ENCODE measurements at regions not wholly inside any gene's neighbourhood (a gene's known extent, or its start where the extent isn't known, plus 50 kb on each side); places are given as distances from the start of the nearest gene placed in this dataset.

DNA sequence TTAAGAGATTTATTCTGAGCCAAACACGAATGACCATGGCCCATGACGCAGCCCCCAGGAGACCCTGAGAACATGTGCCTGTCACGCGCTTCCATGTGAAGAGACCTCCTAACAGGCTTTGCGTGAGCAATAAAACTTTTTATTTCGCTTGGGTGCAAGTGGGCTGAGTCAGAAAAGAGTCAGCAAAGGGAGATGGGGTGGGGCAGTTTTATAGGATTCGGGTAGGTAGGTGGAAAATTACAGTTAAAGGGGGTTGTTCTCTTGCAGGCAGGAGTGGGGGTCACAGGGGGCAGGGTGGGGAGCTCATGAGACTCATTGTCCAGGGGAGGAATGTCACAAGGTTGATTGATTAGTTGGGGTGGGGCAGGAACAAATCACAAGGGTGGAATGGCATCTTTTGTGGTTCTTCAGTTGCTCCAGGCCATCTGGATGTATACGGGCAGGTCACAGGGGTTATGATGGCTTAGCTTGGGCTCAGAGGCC is 77.2 kb upstream of the FTH1 start:
- Histone ChIP-seq H2AFZ (ENCODE audit: low read depth, low read length) (no peak overlapping the region), H3K79me2 (ENCODE audit: control insufficient read depth, insufficient read depth, low read length) (no peaks in the 10 kb centered on the region), H3K9me3 (replicated peaks; ENCODE audit: control insufficient read depth, insufficient read depth, low read depth, low read length) (no peaks in the 10 kb centered on the region), H3K27ac (ENCODE audit: extremely low read depth, low read depth, low read length) (no peak overlapping the region), H3K4me2 (ENCODE audit: insufficient read depth, low read length) (no peak overlapping the region), H3K4me1 (replicated peaks in 1 of 2; ENCODE audit: control insufficient read depth in 2 of 2, insufficient read depth in 2 of 2, low read length in 2 of 2) (peaks cover 13 to 15% of the 10 kb centered on the region in 2 experiments), H3K9me1 (ENCODE audit: control insufficient read depth, insufficient read depth, low read length) (no peaks in the 10 kb centered on the region), H4K20me1 (replicated peaks; ENCODE audit: control insufficient read depth, insufficient read depth, low read length) (0 out of 2 replicates have a peak, but pooled peaks cover 4% of the 10 kb centered on the region), H3K4me3 (no peak overlapping the region), H3K9ac (ENCODE audit: insufficient read depth in 1 of 2, low read depth in 2 of 2, low read length in 2 of 2) (no peak overlapping the region), H3K27me3 (ENCODE audit: control insufficient read depth in 2 of 2, insufficient read depth in 2 of 2, low read length in 2 of 2) (peaks cover 0 to 3% of the 10 kb centered on the region in 2 experiments; a peak in 1 of 5 replicates), H3K36me3 (ENCODE audit: control insufficient read depth, insufficient read depth, low read length) (no peaks in the 10 kb centered on the region)
- FAIRE-seq (no peak), ATAC-seq (no peak), DNase-seq (ENCODE audit: extremely low read depth in 1 of 4, low spot score in 3 of 4) (no peak)
- intact Hi-C loops (cut with micrococcal nuclease): no loop called here
- in situ Hi-C loops (cut with MboI): no loop called here
- BruUV-seq (replicated peaks): no TSS peak
- POLR2A ChIA-PET: interaction anchor here (1.2 to 1.4 kb wide), 2 partner anchors 82 to 92 kb away, joined by 3 to 5 read pairs; no protein-coding TSS in a partner anchor
- CTCF ChIA-PET (ENCODE audit: low intra/inter-chr PET ratio): no interaction called here
- WGBS (ENCODE audit: insufficient coverage, low coverage, missing lambda C conversion rate): 59% methylated on average over 8 of the region's 8 CpGs
- TF ChIP-seq, protein P1, sequence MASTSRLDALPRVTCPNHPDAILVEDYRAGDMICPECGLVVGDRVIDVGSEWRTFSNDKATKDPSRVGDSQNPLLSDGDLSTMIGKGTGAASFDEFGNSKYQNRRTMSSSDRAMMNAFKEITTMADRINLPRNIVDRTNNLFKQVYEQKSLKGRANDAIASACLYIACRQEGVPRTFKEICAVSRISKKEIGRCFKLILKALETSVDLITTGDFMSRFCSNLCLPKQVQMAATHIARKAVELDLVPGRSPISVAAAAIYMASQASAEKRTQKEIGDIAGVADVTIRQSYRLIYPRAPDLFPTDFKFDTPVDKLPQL (IDR thresholded peaks at IDR 0.05; ENCODE audit: extremely low read depth, insufficient read length): no peak
- no peak for TF ChIP-seq IFI16 (CRISPR knock-in tag; IDR thresholded peaks at IDR 0.05)
- TF ChIP-seq ETV1 (tag; conservative IDR thresholded peaks at IDR 0.05; ENCODE audit: low read depth): no peak
- no peak for TF ChIP-seq POLR2AphosphoS5 (IDR thresholded peaks at IDR 0.05; ENCODE audit: control insufficient read depth, insufficient read depth, low read depth, low read length)
- no peak for TF ChIP-seq ATF6 (CRISPR knock-in tag; IDR thresholded peaks at IDR 0.05)
- TF ChIP-seq, protein P2, sequence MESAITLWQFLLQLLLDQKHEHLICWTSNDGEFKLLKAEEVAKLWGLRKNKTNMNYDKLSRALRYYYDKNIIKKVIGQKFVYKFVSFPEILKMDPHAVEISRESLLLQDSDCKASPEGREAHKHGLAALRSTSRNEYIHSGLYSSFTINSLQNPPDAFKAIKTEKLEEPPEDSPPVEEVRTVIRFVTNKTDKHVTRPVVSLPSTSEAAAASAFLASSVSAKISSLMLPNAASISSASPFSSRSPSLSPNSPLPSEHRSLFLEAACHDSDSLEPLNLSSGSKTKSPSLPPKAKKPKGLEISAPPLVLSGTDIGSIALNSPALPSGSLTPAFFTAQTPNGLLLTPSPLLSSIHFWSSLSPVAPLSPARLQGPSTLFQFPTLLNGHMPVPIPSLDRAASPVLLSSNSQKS (CRISPR knock-in tag; IDR thresholded peaks at IDR 0.05): no peak
- no peak for TF ChIP-seq PHB (CRISPR knock-in tag; IDR thresholded peaks at IDR 0.05)
- no peak for TF ChIP-seq PREB (CRISPR knock-in tag; IDR thresholded peaks at IDR 0.05)
- no peak for TF ChIP-seq ARID2 (IDR thresholded peaks at IDR 0.05)
- no peak for TF ChIP-seq ZSCAN32 (CRISPR knock-in tag; IDR thresholded peaks at IDR 0.05)
- TF ChIP-seq ILF3 (IDR thresholded peaks at IDR 0.05; ENCODE audit: borderline replicate concordance): no peak
- no peak for TF ChIP-seq MECOM (CRISPR knock-in tag; IDR thresholded peaks at IDR 0.05)
- TF ChIP-seq, protein P3, sequence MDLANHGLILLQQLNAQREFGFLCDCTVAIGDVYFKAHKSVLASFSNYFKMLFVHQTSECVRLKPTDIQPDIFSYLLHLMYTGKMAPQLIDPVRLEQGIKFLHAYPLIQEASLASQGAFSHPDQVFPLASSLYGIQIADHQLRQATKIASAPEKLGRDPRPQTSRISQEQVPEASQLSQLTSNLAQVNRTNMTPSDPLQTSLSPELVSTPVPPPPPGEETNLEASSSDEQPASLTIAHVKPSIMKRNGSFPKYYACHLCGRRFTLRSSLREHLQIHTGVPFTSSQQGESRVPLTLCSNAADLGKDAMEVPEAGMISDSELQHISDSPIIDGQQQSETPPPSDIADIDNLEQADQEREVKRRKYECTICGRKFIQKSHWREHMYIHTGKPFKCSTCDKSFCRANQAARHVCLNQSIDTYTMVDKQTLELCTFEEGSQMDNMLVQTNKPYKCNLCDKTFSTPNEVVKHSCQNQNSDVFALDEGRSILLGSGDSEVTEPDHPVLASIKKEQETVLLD (IDR thresholded peaks at IDR 0.05): no peak
- TF ChIP-seq OTX1 (CRISPR knock-in tag; IDR thresholded peaks at IDR 0.05): no peak
- TF ChIP-seq, protein P4, sequence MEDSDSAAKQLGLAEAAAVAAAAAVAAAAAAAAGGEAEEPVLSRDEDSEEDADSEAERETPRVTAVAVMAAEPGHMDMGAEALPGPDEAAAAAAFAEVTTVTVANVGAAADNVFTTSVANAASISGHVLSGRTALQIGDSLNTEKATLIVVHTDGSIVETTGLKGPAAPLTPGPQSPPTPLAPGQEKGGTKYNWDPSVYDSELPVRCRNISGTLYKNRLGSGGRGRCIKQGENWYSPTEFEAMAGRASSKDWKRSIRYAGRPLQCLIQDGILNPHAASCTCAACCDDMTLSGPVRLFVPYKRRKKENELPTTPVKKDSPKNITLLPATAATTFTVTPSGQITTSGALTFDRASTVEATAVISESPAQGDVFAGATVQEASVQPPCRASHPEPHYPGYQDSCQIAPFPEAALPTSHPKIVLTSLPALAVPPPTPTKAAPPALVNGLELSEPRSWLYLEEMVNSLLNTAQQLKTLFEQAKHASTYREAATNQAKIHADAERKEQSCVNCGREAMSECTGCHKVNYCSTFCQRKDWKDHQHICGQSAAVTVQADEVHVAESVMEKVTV (CRISPR knock-in tag; IDR thresholded peaks at IDR 0.05): no peak
- no peak for TF ChIP-seq TBL1XR1 (IDR thresholded peaks at IDR 0.05; ENCODE audit: low read length in 2 of 2)
